GM21423 (cell line): ENCODE measurements at regions not wholly inside any gene's neighbourhood (a gene's known extent, or its start where the extent isn't known, plus 50 kb on each side); places are given as distances from the start of the nearest gene placed in this dataset.

Experiments
- ATAC-seq: cut with Tn5 transposase; IDR thresholded peaks from one replicate; pipeline ENCODE4 v1.9.1; 2021; ENCODE audit warnings: mild to moderate bottlenecking, moderate library complexity; ENCODE audit not compliant: unreplicated experiment

GRCh38 chr10:90579602-90580242 is 278.1 kb downstream of the HTR7 start:
- no peak for ATAC-seq

- no peak for ATAC-seq
These were observed 274.4 kb downstream of the HTR7 start for GRCh38 chr10:90583416-90583815.

GRCh38 chr10:90587081-90587491 is 270.8 kb downstream of the HTR7 start:
- ATAC-seq = no peak

GRCh38 chr10:90587561-90587960 is 270.3 kb downstream of the HTR7 start:
- no peak for ATAC-seq

GRCh38 chr10:90588222-90588621 is 269.6 kb downstream of the HTR7 start:
- ATAC-seq = no peak

GRCh38 chr10:90589825-90590224 is 268.0 kb downstream of the HTR7 start:
- no peak for ATAC-seq

GRCh38 chr10:90591629-90592028 is 266.2 kb downstream of the HTR7 start:
- no peak for ATAC-seq

GRCh38 chr10:90592638-90593302 is 265.1 kb downstream of the HTR7 start:
- no peak for ATAC-seq

GRCh38 chr10:90598513-90598912 is 259.3 kb downstream of the HTR7 start:
- no peak for ATAC-seq

GRCh38 chr10:90602862-90603610 is 254.8 kb downstream of the HTR7 start:
- no peak for ATAC-seq

- ATAC-seq = no peak
These were observed 253.2 kb downstream of the HTR7 start for GRCh38 chr10:90604636-90605035.

GRCh38 chr10:90605506-90605905 is 252.3 kb downstream of the HTR7 start:
- ATAC-seq = no peak

GRCh38 chr10:90612276-90612675 is 245.6 kb downstream of the HTR7 start:
- no peak for ATAC-seq

- no peak for ATAC-seq
These were observed 243.2 kb downstream of the HTR7 start for GRCh38 chr10:90614631-90615030.

GRCh38 chr10:90621577-90621976 is 236.3 kb downstream of the HTR7 start:
- ATAC-seq = no peak

GRCh38 chr10:90635111-90635765 is 222.6 kb downstream of the HTR7 start:
- no peak for ATAC-seq

GRCh38 chr10:90640756-90641155 is 217.1 kb downstream of the HTR7 start:
- no peak for ATAC-seq

GRCh38 chr10:90641731-90642130 is 216.1 kb downstream of the HTR7 start:
- ATAC-seq = no peak

- ATAC-seq = no peak
These were observed 215.7 kb downstream of the HTR7 start for GRCh38 chr10:90642136-90642535.

GRCh38 chr10:90642650-90643049 is 215.2 kb downstream of the HTR7 start:
- ATAC-seq = no peak

- ATAC-seq = no peak
These were observed 213.7 kb downstream of the HTR7 start for GRCh38 chr10:90644165-90644564.

- ATAC-seq = no peak
These were observed 207.0 kb downstream of the HTR7 start for GRCh38 chr10:90650858-90651257.
